Body of pancreas (tissue), 4 donors: ENCODE measurements at regions not wholly inside any gene's neighbourhood (a gene's known extent, or its start where the extent isn't known, plus 50 kb on each side); places are given as distances from the start of the nearest gene placed in this dataset.

ENCODE experiments used
- ATAC-seq: fragments of 150-250 bp; one replicate; pipeline ENCODE4 v1.9.1; 2016
- DNase-seq, 4 donors: peaks; one replicate each; pipeline ENCODE4 v3.0.0-alpha.2; 2019
- H3K27ac ChIP-seq, 4 donors: fragments of 200-600 bp; sonication (generic); 1 replicate in 3 of 4; 2 replicates in 1 of 4; pipeline versions ENCODE4 v1.5.1 to v1.6.1; 2016 to 2019; ENCODE audit warnings: mild to moderate bottlenecking in 1 of 4, mixed read lengths in 1 of 4, moderate library complexity in 1 of 4
- H3K27me3 ChIP-seq, 2 donors: fragments of 200-600 bp; sonication (generic); one replicate each; pipeline ENCODE4 v1.6.0; 2016; ENCODE audit warnings: mild to moderate bottlenecking in 1 of 2
- H3K36me3 ChIP-seq, 2 donors: fragments of 200-600 bp; sonication (generic); replicated peaks in 1 of 2; 2 replicates each; pipeline ENCODE4 v1.5.1; 2016; ENCODE audit warnings: low read depth in 2 of 2; ENCODE audit not compliant: insufficient read depth in 1 of 2
- H3K4me1 ChIP-seq: fragments of 200-600 bp; sonication (generic); one replicate; pipeline ENCODE4 v1.6.0; 2016
- H3K4me3 ChIP-seq, 2 donors: fragments of 200-600 bp; sonication (generic); 1 replicate in 1 of 2; 2 replicates in 1 of 2; pipeline ENCODE4 v1.5.1; 2016 to 2019
- H3K9me3 ChIP-seq, 3 donors: fragments of 200-600 bp; sonication (generic); 1 replicate in 2 of 3; 2 replicates in 1 of 3; pipeline ENCODE4 v1.5.1; 2016
- POLR2A ChIP-seq, 3 donors: fragments of 450-650 bp; IDR thresholded peaks; one replicate each; pipeline ENCODE4 v1.6.1; 2016; ENCODE audit warnings: antibody characterized with exemption in 3 of 3, mild to moderate bottlenecking in 2 of 3
- WGBS, 2 donors: methylation state at CpG; one replicate each; pipeline ENCODE4 v1.1.5; 2017; 5-methylcytosine and 5-hydroxymethylcytosine counted together
- intact Hi-C: fragments of 100-400 bp; cut with DNase I; formaldehyde crosslinking; loops from one replicate; pipeline ENCODE4 v1.15.1; 2023
- TF ChIP-seq, protein P1 (sequence below), 7 experiments: fragments of 450-650 bp in 4 of 7; fragments of 200-600 bp in 3 of 7; sonication (generic) in 3 of 7; IDR thresholded peaks; one replicate each; pipeline ENCODE4 v1.5.1; 2016 to 2019; ENCODE audit warnings: antibody characterized with exemption in 7 of 7

- Histone ChIP-seq H3K36me3 (no peaks in the 10 kb centered on the region), H3K9me3 (no peaks in the 10 kb centered on the region), H3K4me1 (no peaks in the 10 kb centered on the region), H3K27me3 (no peaks in the 10 kb centered on the region), H3K27ac (no peak overlapping the region), H3K4me3 (no peak overlapping the region)
- 76 to 78% methylated on average over 5 of the region's 5 CpGs for WGBS, 2 donors
- DNase-seq, result no peak
- no peak for ATAC-seq
- TF ChIP-seq POLR2A (IDR thresholded peaks at IDR 0.05), result no peak
- TF ChIP-seq, protein P1, sequence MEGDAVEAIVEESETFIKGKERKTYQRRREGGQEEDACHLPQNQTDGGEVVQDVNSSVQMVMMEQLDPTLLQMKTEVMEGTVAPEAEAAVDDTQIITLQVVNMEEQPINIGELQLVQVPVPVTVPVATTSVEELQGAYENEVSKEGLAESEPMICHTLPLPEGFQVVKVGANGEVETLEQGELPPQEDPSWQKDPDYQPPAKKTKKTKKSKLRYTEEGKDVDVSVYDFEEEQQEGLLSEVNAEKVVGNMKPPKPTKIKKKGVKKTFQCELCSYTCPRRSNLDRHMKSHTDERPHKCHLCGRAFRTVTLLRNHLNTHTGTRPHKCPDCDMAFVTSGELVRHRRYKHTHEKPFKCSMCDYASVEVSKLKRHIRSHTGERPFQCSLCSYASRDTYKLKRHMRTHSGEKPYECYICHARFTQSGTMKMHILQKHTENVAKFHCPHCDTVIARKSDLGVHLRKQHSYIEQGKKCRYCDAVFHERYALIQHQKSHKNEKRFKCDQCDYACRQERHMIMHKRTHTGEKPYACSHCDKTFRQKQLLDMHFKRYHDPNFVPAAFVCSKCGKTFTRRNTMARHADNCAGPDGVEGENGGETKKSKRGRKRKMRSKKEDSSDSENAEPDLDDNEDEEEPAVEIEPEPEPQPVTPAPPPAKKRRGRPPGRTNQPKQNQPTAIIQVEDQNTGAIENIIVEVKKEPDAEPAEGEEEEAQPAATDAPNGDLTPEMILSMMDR (IDR thresholded peaks at IDR 0.05), result no peak
- intact Hi-C loops, result no loop called here
Observed at GRCh38 chr3:30084316-30084715, 522.1 kb upstream of the TGFBR2 start.

DNA sequence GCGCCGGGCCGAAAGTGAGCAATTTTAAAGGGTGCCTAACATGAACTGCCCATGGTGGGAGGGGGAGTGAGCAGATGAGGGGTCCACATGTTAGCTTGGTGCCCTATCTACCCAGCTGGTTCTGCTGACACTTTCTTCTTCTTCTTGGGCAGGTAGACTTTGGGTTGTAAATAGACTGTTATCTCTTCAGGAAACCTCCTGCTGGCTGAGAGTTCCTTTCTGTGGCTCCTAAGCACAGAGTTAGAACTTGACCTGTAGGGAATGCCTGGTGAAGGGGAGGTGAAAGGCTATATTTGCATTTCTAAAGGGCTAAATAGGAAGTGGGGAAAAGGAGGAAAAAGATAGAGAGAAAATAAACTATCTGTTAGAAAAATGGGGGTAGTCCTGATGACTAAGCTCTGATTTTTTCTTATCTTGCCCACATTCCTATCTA lies 521.4 kb upstream of the TGFBR2 start:
- no peaks in the 10 kb centered on the region for H3K4me1 ChIP-seq
- H3K27me3 ChIP-seq, result no peaks in the 10 kb centered on the region
- TF ChIP-seq, protein P1 (IDR thresholded peaks at IDR 0.05), result no peak
- no peak for TF ChIP-seq POLR2A (IDR thresholded peaks at IDR 0.05)
- no peak overlapping the region for H3K27ac ChIP-seq
- H3K36me3 ChIP-seq, result no peaks in the 10 kb centered on the region
- WGBS, 2 donors, result 70 to 88% methylated on average over 3 of the region's 3 CpGs
- no peaks in the 10 kb centered on the region for H3K9me3 ChIP-seq
- intact Hi-C loops, result no loop called here
- ATAC-seq (no peak), DNase-seq (no peak)
- no peak overlapping the region for H3K4me3 ChIP-seq

GRCh38 chr3:30085486-30085885 lies 520.9 kb upstream of the TGFBR2 start:
- ATAC-seq (no peak), DNase-seq (no peak)
- no peak overlapping the region for H3K27ac ChIP-seq
- no peak overlapping the region for H3K4me3 ChIP-seq
- TF ChIP-seq, protein P1 (IDR thresholded peaks at IDR 0.05), result no peak
- no peak for TF ChIP-seq POLR2A (IDR thresholded peaks at IDR 0.05)
- intact Hi-C loops, result no loop called here
- H3K36me3 ChIP-seq, result no peaks in the 10 kb centered on the region
- H3K4me1 ChIP-seq, result no peaks in the 10 kb centered on the region
- no peaks in the 10 kb centered on the region for H3K27me3 ChIP-seq
- 18 to 29% methylated on average over 1 of the region's 1 CpG for WGBS, 2 donors
- no peaks in the 10 kb centered on the region for H3K9me3 ChIP-seq

DNA sequence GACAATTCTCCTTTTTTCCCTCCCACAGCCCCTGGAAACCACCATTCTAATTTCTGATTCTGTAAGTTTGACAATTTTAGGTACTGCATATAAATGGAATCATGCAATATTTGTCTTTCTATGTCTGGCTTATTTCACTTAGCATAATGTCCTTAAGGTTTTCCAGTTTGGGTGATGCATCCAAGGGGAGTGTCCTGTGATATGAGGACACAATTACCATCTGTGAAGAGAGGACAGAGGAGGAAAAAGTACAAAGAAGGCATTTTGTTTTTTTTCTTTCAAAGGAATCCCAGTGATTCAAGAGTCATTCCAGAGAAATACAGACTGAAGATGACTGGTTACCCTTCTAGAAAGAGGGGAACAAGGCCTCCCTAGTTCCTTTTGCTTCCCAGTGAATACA lies 514.7 kb upstream of the TGFBR2 start:
- DNase-seq (no peak), ATAC-seq (no peak)
- no peaks in the 10 kb centered on the region for H3K4me1 ChIP-seq
- peaks cover 0 to 11% (median 0%) of the 10 kb centered on the region in 3 donors for H3K9me3 ChIP-seq
- H3K4me3 ChIP-seq, result no peak overlapping the region
- no peak overlapping the region for H3K27ac ChIP-seq
- no peaks in the 10 kb centered on the region for H3K27me3 ChIP-seq
- intact Hi-C loops, result no loop called here
- H3K36me3 ChIP-seq, result no peaks in the 10 kb centered on the region
- TF ChIP-seq, protein P1 (IDR thresholded peaks at IDR 0.05), result no peak
- TF ChIP-seq POLR2A (IDR thresholded peaks at IDR 0.05), result no peak

DNA sequence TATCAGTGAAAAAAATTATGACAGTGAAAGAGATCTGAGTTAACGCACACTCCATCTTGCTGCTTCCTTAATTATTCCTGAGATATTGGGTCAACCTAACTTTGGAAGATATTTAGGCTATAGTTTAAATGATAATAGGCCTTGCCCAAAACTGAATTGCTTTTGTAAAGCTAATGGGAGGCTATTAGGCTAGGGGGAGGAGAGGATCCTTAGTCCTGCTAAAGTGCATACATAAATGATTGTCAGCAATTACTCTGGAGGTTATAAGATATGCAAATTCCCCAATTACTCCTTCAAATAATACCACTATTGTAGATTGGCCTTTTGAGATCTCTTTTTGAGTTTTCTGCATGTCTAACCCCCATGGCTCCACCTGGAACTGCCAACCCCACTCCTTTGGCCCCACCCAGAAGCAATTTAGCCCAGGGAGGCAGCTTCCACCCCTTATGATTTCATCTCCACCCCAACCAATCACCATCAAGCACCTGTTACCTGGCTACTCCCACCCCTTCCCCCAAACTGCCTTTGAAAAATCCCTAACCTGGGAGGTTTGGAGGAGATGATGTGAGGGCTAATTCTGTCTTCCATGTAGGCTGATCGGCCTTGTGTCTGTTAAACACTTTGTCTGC lies 509.3 kb upstream of the TGFBR2 start:
- no peak for DNase-seq
- H3K36me3 ChIP-seq, result no peaks in the 10 kb centered on the region
- H3K27me3 ChIP-seq, result no peaks in the 10 kb centered on the region
- H3K27ac ChIP-seq, result no peak overlapping the region
- H3K4me3 ChIP-seq, result no peak overlapping the region
- peaks cover 0 to 11% (median 0%) of the 10 kb centered on the region in 3 donors for H3K9me3 ChIP-seq
- TF ChIP-seq, protein P1 (IDR thresholded peaks at IDR 0.05), result no peak
- no peak for TF ChIP-seq POLR2A (IDR thresholded peaks at IDR 0.05)
- WGBS, 2 donors, result 73 to 85% methylated on average over 2 of the region's 2 CpGs
- no peak for ATAC-seq
- intact Hi-C loops, result no loop called here
- H3K4me1 ChIP-seq, result no peaks in the 10 kb centered on the region
